Endothelial cell (in vitro differentiated cells): ENCODE measurements at regions not wholly inside any gene's neighbourhood (a gene's known extent, or its start where the extent isn't known, plus 50 kb on each side); places are given as distances from the start of the nearest gene placed in this dataset.

Source experiments
- DNase-seq: peaks from one replicate; pipeline ENCODE4 v3.0.0; 2021; ENCODE audit warnings: low spot score
- H3K27ac Mint-ChIP-seq: one replicate; pipeline ENCODE4 v1.8.0; 2021; ENCODE audit warnings: mixed read lengths, inconsistent platforms; ENCODE audit not compliant: unreplicated experiment
- H3K27me3 Mint-ChIP-seq: one replicate; pipeline ENCODE4 v1.8.0; 2021; ENCODE audit warnings: mild to moderate bottlenecking, moderate library complexity, mixed read lengths, inconsistent platforms; ENCODE audit not compliant: unreplicated experiment
- H3K36me3 Mint-ChIP-seq: one replicate; pipeline ENCODE4 v1.8.0; 2021; ENCODE audit warnings: mild to moderate bottlenecking, low read depth, mixed read lengths, inconsistent platforms; ENCODE audit not compliant: unreplicated experiment
- H3K4me1 Mint-ChIP-seq: one replicate; pipeline ENCODE4 v1.8.0; 2021; ENCODE audit warnings: mild to moderate bottlenecking, mixed read lengths, inconsistent platforms; ENCODE audit not compliant: unreplicated experiment
- H3K4me3 Mint-ChIP-seq: one replicate; pipeline ENCODE4 v1.8.0; 2021; ENCODE audit warnings: mild to moderate bottlenecking, mixed read lengths, inconsistent platforms; ENCODE audit not compliant: unreplicated experiment
- H3K9me3 Mint-ChIP-seq: one replicate; pipeline ENCODE4 v1.8.0; 2021; ENCODE audit warnings: mixed read lengths, inconsistent platforms; ENCODE audit not compliant: unreplicated experiment
- TF ChIP-seq, protein P1 (sequence below): fragments of 200-600 bp; sonication (generic); IDR thresholded peaks from one replicate; pipeline ENCODE4 v1.5.0; 2021; ENCODE audit warnings: antibody characterized with exemption; ENCODE audit not compliant: unreplicated experiment

DNA sequence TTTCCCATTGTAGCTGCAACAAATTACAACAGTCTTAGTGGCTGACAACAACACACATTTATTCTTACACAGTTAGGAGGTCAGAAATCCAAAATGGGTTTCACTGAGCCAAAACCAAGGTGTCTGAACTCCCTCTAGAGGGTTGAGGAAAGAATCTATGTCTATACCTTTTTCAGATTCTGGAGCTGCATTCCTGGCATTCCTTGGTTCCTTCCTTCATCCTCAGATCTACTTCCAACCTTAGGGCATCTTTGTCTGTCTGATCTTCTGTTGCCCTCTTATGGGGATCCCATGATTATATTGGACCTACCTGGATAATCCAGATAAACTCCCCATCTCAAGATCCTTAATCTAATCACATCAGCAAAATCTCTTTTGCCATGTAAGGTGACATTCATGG, 540.9 kb upstream of the MAP3K7 start:
- Mint-ChIP-seq H3K27ac (no peak overlapping the region), H3K9me3 (no peaks in the 10 kb centered on the region), H3K27me3 (peaks cover 1% of the 10 kb centered on the region), H3K36me3 (no peaks in the 10 kb centered on the region), H3K4me3 (no peak overlapping the region), H3K4me1 (no peaks in the 10 kb centered on the region)
- DNase-seq: no peak
- TF ChIP-seq, protein P1, sequence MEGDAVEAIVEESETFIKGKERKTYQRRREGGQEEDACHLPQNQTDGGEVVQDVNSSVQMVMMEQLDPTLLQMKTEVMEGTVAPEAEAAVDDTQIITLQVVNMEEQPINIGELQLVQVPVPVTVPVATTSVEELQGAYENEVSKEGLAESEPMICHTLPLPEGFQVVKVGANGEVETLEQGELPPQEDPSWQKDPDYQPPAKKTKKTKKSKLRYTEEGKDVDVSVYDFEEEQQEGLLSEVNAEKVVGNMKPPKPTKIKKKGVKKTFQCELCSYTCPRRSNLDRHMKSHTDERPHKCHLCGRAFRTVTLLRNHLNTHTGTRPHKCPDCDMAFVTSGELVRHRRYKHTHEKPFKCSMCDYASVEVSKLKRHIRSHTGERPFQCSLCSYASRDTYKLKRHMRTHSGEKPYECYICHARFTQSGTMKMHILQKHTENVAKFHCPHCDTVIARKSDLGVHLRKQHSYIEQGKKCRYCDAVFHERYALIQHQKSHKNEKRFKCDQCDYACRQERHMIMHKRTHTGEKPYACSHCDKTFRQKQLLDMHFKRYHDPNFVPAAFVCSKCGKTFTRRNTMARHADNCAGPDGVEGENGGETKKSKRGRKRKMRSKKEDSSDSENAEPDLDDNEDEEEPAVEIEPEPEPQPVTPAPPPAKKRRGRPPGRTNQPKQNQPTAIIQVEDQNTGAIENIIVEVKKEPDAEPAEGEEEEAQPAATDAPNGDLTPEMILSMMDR: no peak

DNA sequence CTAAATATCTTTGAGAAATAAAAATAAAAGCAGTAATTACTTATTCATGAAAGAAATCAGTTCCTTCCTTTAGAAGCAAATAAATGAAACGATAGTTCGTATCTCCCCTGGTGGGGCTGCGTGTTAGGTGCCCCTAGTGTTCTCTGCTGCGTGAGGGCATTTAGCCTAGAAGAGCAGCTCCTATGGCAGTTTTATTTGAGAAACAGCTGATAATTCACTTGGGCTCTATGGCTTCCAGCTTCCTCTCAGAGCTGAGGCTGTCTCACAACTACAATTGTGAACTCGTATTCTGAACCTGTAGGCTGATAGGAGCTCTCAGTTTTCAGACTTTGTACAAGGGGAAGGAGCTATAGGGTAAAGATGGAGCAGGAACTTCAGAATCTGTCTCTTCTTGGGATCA, 540.0 kb upstream of the MAP3K7 start:
- no peak overlapping the region for H3K4me3 Mint-ChIP-seq

DNA sequence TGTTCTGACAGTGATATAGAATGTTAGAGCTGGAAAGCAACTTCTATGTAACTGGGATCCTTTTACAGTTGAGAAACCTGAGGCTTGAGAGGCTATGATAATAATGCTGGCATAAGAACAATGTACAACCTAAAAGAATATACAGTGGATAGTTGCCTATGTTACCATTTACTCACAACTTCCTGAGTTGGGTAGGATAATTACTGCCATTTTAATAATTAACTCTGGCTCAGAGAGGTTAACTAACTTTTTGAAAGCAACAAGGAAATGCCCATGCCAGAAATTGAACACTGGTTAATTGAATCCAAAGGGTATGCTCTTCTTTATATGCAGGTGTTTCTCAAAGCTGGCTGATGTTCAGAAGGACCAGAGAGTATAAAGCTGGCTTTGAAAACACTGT, 530.7 kb upstream of the MAP3K7 start:
- Mint-ChIP-seq H3K36me3 (no peaks in the 10 kb centered on the region), H3K4me1 (peaks cover 5% of the 10 kb centered on the region), H3K27ac (no peak overlapping the region), H3K27me3 (no peaks in the 10 kb centered on the region), H3K4me3 (no peak overlapping the region), H3K9me3 (no peaks in the 10 kb centered on the region)
- TF ChIP-seq, protein P1: no peak
- DNase-seq: no peak

More for the DNA sequence above, 540.0 kb upstream of the MAP3K7 start:
- Mint-ChIP-seq H3K36me3 (no peaks in the 10 kb centered on the region), H3K27ac (no peak overlapping the region), H3K9me3 (no peaks in the 10 kb centered on the region), H3K27me3 (peaks cover 1% of the 10 kb centered on the region), H3K4me1 (no peaks in the 10 kb centered on the region)
- no peak for DNase-seq
- TF ChIP-seq, protein P1: no peak

DNA sequence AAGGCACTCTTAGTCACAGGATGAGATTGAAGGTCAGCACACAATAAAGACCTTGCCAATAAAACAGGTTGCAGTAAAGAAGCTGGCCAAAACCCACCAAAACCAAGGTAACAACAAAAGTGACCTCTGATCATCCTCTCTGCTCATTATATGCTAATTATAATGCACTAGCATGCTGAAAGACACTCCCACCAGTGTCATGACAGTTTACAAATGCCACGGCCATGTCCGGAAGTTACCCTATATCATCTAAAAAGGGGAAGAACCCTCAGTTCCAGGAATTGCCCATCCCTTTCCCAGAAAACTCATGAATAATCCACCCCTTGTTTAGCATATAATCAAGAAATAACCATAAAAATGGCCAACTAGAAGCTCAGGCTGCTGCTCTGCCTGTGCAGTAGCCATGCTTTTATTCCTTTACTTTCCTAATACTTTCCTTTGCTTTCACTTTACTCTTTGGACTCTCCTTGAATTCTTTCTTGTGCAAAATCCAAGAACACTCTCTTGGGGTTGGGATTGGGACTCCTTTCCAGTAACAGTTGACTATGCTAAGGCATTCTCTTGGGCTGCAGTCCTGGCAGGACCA, 527.3 kb upstream of the MAP3K7 start:
- H3K9me3 Mint-ChIP-seq: no peaks in the 10 kb centered on the region
- no peak for DNase-seq
- no peaks in the 10 kb centered on the region for H3K4me1 Mint-ChIP-seq
- H3K27ac Mint-ChIP-seq: no peak overlapping the region
- no peak overlapping the region for H3K4me3 Mint-ChIP-seq
- no peaks in the 10 kb centered on the region for H3K36me3 Mint-ChIP-seq
- H3K27me3 Mint-ChIP-seq: no peaks in the 10 kb centered on the region
- TF ChIP-seq, protein P1: no peak

DNA sequence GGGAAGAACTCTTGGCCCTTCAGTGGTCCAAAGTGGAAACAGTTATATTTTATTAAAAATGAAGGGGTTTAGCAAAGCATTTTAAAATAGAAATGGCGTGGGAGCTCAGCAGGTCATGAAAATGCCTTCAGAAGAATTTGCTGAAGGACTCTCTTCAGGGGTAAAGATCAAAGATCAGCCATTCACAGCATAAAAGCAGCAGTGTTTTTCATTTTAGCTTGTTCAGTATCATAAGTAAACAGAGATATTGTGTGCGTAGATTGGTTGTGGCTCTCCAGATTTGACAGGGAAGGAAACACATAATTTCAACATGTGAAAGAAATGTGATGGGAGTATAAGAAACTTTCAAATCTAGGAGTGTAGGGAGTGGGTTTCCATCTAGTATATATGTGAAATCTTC, 519.2 kb upstream of the MAP3K7 start:
- Mint-ChIP-seq H3K9me3 (no peaks in the 10 kb centered on the region), H3K4me3 (no peak overlapping the region), H3K27me3 (no peaks in the 10 kb centered on the region), H3K27ac (no peak overlapping the region), H3K36me3 (no peaks in the 10 kb centered on the region), H3K4me1 (no peaks in the 10 kb centered on the region)
- TF ChIP-seq, protein P1: no peak
- DNase-seq: no peak
